T-helper 2 cell treated with Interferon-gamma antibody and Interleukin-4, amounts not matched to agents 100 ng/mL and 5 ng/mL, for 36 hours (primary cell): ENCODE measurements at regions not wholly inside any gene's neighbourhood (a gene's known extent, or its start where the extent isn't known, plus 50 kb on each side); places are given as distances from the start of the nearest gene placed in this dataset.
"Not testable (repeated sequence)": the region's sequence is repeated elsewhere in the genome, so short reads cannot be mapped to it uniquely, and the experiment has no call there.

Experiments used
- intact Hi-C: fragments of 100-400 bp; cut with micrococcal nuclease; formaldehyde crosslinking; loops from one replicate; pipeline ENCODE4 v1.15.1; 2023

GRCh38 chr13:109401307-109401706 is 385.1 kb downstream of the IRS2 start:
- intact Hi-C loops, result no loop called here

GRCh38 chr13:109400624-109401257 is 385.6 kb downstream of the IRS2 start:
- intact Hi-C loops, result no loop called here

- intact Hi-C loops, result no loop called here
These were observed 386.2 kb downstream of the IRS2 start for GRCh38 chr13:109400209-109400608.

- intact Hi-C loops, result not testable (repeated sequence)
These were observed 388.3 kb downstream of the IRS2 start for GRCh38 chr13:109398071-109398470.

- intact Hi-C loops, result no loop called here
These were observed 389.1 kb downstream of the IRS2 start for GRCh38 chr13:109397285-109397684.

GRCh38 chr13:109396266-109396665 is 390.1 kb downstream of the IRS2 start:
- intact Hi-C loops, result no loop called here

GRCh38 chr13:109395014-109395413 is 391.4 kb downstream of the IRS2 start:
- intact Hi-C loops, result no loop called here

- intact Hi-C loops, result no loop called here
These were observed 391.9 kb downstream of the IRS2 start for GRCh38 chr13:109394311-109394988.

GRCh38 chr13:109393045-109393444 is 393.3 kb downstream of the IRS2 start:
- intact Hi-C loops, result no loop called here

- intact Hi-C loops, result no loop called here
These were observed 396.0 kb downstream of the IRS2 start for GRCh38 chr13:109390391-109390790.

GRCh38 chr13:109389892-109390345 is 396.5 kb downstream of the IRS2 start:
- intact Hi-C loops, result no loop called here

- intact Hi-C loops, result no loop called here
These were observed 396.9 kb downstream of the IRS2 start for GRCh38 chr13:109389456-109389855.

GRCh38 chr13:109387471-109387870 is 398.9 kb downstream of the IRS2 start:
- intact Hi-C loops, result no loop called here

GRCh38 chr13:109385242-109385560 is 401.2 kb downstream of the IRS2 start:
- intact Hi-C loops, result no loop called here

GRCh38 chr13:109384491-109385241 is 401.7 kb downstream of the IRS2 start:
- intact Hi-C loops, result no loop called here

GRCh38 chr13:109383683-109384082 is 402.7 kb downstream of the IRS2 start:
- intact Hi-C loops, result no loop called here

- intact Hi-C loops, result no loop called here
These were observed 404.7 kb downstream of the IRS2 start for GRCh38 chr13:109381546-109382180.

GRCh38 chr13:109380457-109380856 is 405.9 kb downstream of the IRS2 start:
- intact Hi-C loops, result no loop called here

- intact Hi-C loops, result no loop called here
These were observed 406.5 kb downstream of the IRS2 start for GRCh38 chr13:109379930-109380329.

GRCh38 chr13:109376936-109377335 is 409.4 kb downstream of the IRS2 start:
- intact Hi-C loops, result no loop called here

- intact Hi-C loops, result no loop called here
These were observed 411.7 kb downstream of the IRS2 start for GRCh38 chr13:109374609-109375200.

GRCh38 chr13:109372666-109373065 is 413.7 kb downstream of the IRS2 start:
- intact Hi-C loops, result no loop called here
